Mesodermal cell (in vitro differentiated cells): ENCODE measurements at regions not wholly inside any gene's neighbourhood (a gene's known extent, or its start where the extent isn't known, plus 50 kb on each side); places are given as distances from the start of the nearest gene placed in this dataset.
"Not testable (repeated sequence)": the region's sequence is repeated elsewhere in the genome, so short reads cannot be mapped to it uniquely, and the experiment has no call there.

Experiments
- H3K27ac ChIP-seq: 2 replicates; pipeline ENCODE4 v1.7.0; 2013; ENCODE audit warnings: mild to moderate bottlenecking, low read depth, low read length, moderate library complexity; ENCODE audit not compliant: severe bottlenecking
- H3K36me3 ChIP-seq: 2 replicates; pipeline ENCODE4 v1.7.1; 2013; ENCODE audit warnings: mild to moderate bottlenecking, low read length, moderate library complexity; ENCODE audit not compliant: control insufficient read depth, insufficient read depth
- H3K4me1 ChIP-seq: one replicate; pipeline ENCODE4 v1.7.1; 2013; ENCODE audit warnings: mild to moderate bottlenecking, low read length; ENCODE audit not compliant: insufficient read depth, control insufficient read depth, poor library complexity, severe bottlenecking
- H3K4me3 ChIP-seq: 2 replicates; pipeline ENCODE4 v1.7.0; 2013; ENCODE audit warnings: low read length, control low read depth, mild to moderate bottlenecking; ENCODE audit not compliant: insufficient read depth, poor library complexity, severe bottlenecking; ENCODE audit errors: extremely low read depth
- H3K9me3 ChIP-seq: 2 replicates; pipeline ENCODE4 v1.7.1; 2013; ENCODE audit warnings: mild to moderate bottlenecking, low read length, moderate library complexity; ENCODE audit not compliant: control insufficient read depth
- WGBS, 2 experiments: methylation state at CpG; one replicate each; pipeline ENCODE4 v1.1.5; 2013; ENCODE audit warnings: missing lambda C conversion rate in 2 of 2; ENCODE audit not compliant: insufficient coverage in 2 of 2; 5-methylcytosine and 5-hydroxymethylcytosine counted together

- Histone ChIP-seq H3K4me1 (no peaks in the 10 kb centered on the region), H3K27ac (no peak overlapping the region), H3K9me3 (no peaks in the 10 kb centered on the region), H3K4me3 (no peak overlapping the region), H3K36me3 (no peaks in the 10 kb centered on the region)
- 90 to 100% methylated on average over 1 to 2 of the region's 2 CpGs for WGBS, 2 experiments
These were observed 131.3 kb upstream of the FMN2 start for GRCh38 chr1:239960366-239960765.

- Histone ChIP-seq H3K4me1 (no peaks in the 10 kb centered on the region), H3K4me3 (no peak overlapping the region), H3K36me3 (no peaks in the 10 kb centered on the region), H3K9me3 (no peaks in the 10 kb centered on the region), H3K27ac (no peak overlapping the region)
- WGBS, 2 experiments = 78 to 95% methylated on average over 5 to 6 of the region's 6 CpGs
These were observed 127.8 kb upstream of the FMN2 start for GRCh38 chr1:239963856-239964255.

GRCh38 chr1:239976130-239976968 lies 115.3 kb upstream of the FMN2 start:
- peaks cover 6% of the 10 kb centered on the region for H3K9me3 ChIP-seq
- 0 to 6% methylated on average over 1 to 3 of the region's 5 CpGs for WGBS, 2 experiments
- no peaks in the 10 kb centered on the region for H3K4me1 ChIP-seq
- H3K4me3 ChIP-seq = no peak overlapping the region
- no peak overlapping the region for H3K27ac ChIP-seq
- no peaks in the 10 kb centered on the region for H3K36me3 ChIP-seq

- Histone ChIP-seq H3K27ac (no peak overlapping the region), H3K4me1 (no peaks in the 10 kb centered on the region), H3K9me3 (peaks cover 11% of the 10 kb centered on the region), H3K4me3 (no peak overlapping the region), H3K36me3 (no peaks in the 10 kb centered on the region)
- 81 to 82% methylated on average over 4 to 6 of the region's 6 CpGs for WGBS, 2 experiments
These were observed 114.3 kb upstream of the FMN2 start for GRCh38 chr1:239977416-239977815.

- no peak overlapping the region for H3K4me3 ChIP-seq
- no peaks in the 10 kb centered on the region for H3K4me1 ChIP-seq
- peaks cover 16% of the 10 kb centered on the region for H3K9me3 ChIP-seq
- no peaks in the 10 kb centered on the region for H3K36me3 ChIP-seq
- 86 to 93% methylated on average over 3 of the region's 4 CpGs for WGBS, 2 experiments
- H3K27ac ChIP-seq = no peak overlapping the region
These were observed 112.2 kb upstream of the FMN2 start for GRCh38 chr1:239979456-239979855.

- Histone ChIP-seq H3K4me1 (no peaks in the 10 kb centered on the region), H3K36me3 (no peaks in the 10 kb centered on the region), H3K27ac (no peak overlapping the region), H3K4me3 (no peak overlapping the region), H3K9me3 (peaks cover 31% of the 10 kb centered on the region)
- WGBS, 2 experiments = no CpG with 5 or more reads among the region's 2 CpGs
These were observed 108.9 kb upstream of the FMN2 start for GRCh38 chr1:239982762-239983161.

GRCh38 chr1:239985044-239985443 lies 106.6 kb upstream of the FMN2 start:
- no peak overlapping the region for H3K27ac ChIP-seq
- no peaks in the 10 kb centered on the region for H3K4me1 ChIP-seq
- H3K36me3 ChIP-seq = no peaks in the 10 kb centered on the region
- no peak overlapping the region for H3K4me3 ChIP-seq
- no CpG with 5 or more reads among the region's 4 CpGs for WGBS, 2 experiments
- H3K9me3 ChIP-seq = peaks cover 25% of the 10 kb centered on the region

GRCh38 chr1:239987103-239987745 lies 104.5 kb upstream of the FMN2 start:
- 0% methylated on average over 1 of the region's 2 CpGs; no CpG with 5 or more reads in 1 of the 2 experiments for WGBS, 2 experiments
- no peak overlapping the region for H3K4me3 ChIP-seq

GRCh38 chr1:239989990-239990389 lies 101.7 kb upstream of the FMN2 start:
- Histone ChIP-seq H3K4me1 (no peaks in the 10 kb centered on the region), H3K4me3 (no peak overlapping the region), H3K27ac (no peak overlapping the region), H3K36me3 (no peaks in the 10 kb centered on the region), H3K9me3 (peaks cover 11% of the 10 kb centered on the region)
- 100% methylated on average over 1 of the region's 2 CpGs; no CpG with 5 or more reads in 1 of the 2 experiments for WGBS, 2 experiments

More at GRCh38 chr1:239987103-239987745, 104.5 kb upstream of the FMN2 start:
- Histone ChIP-seq H3K4me1 (no peaks in the 10 kb centered on the region), H3K9me3 (peaks cover 20% of the 10 kb centered on the region), H3K27ac (no peak overlapping the region), H3K36me3 (no peaks in the 10 kb centered on the region)

- 88 to 90% methylated on average over 2 to 5 of the region's 8 CpGs for WGBS, 2 experiments
- not testable (repeated sequence) for H3K4me1 ChIP-seq, H3K36me3 ChIP-seq, H3K9me3 ChIP-seq, H3K4me3 ChIP-seq, H3K27ac ChIP-seq
These were observed 99.1 kb upstream of the FMN2 start for GRCh38 chr1:239992566-239992965.

GRCh38 chr1:239993366-239993765 lies 98.3 kb upstream of the FMN2 start:
- Histone ChIP-seq H3K9me3 (no peaks in the 10 kb centered on the region), H3K27ac (no peak overlapping the region), H3K4me3 (no peak overlapping the region), H3K4me1 (no peaks in the 10 kb centered on the region), H3K36me3 (no peaks in the 10 kb centered on the region)
- 75 to 88% methylated on average over 3 of the region's 4 CpGs for WGBS, 2 experiments
